Mesenteric fat pad (tissue), 1 donor: ENCODE measurements at regions not wholly inside any gene's neighbourhood (a gene's known extent, or its start where the extent isn't known, plus 50 kb on each side); places are given as distances from the start of the nearest gene placed in this dataset.
"Not testable (repeated sequence)": the region's sequence is repeated elsewhere in the genome, so short reads cannot be mapped to it uniquely, and the experiment has no call there.

Source experiments
- DNase-seq: peaks from one replicate; pipeline ENCODE4 v3.0.0-alpha.2; 2020; ENCODE audit warnings: low spot score
- donor health status: DM: yes; HTN: yes; CAD: no.

DNA sequence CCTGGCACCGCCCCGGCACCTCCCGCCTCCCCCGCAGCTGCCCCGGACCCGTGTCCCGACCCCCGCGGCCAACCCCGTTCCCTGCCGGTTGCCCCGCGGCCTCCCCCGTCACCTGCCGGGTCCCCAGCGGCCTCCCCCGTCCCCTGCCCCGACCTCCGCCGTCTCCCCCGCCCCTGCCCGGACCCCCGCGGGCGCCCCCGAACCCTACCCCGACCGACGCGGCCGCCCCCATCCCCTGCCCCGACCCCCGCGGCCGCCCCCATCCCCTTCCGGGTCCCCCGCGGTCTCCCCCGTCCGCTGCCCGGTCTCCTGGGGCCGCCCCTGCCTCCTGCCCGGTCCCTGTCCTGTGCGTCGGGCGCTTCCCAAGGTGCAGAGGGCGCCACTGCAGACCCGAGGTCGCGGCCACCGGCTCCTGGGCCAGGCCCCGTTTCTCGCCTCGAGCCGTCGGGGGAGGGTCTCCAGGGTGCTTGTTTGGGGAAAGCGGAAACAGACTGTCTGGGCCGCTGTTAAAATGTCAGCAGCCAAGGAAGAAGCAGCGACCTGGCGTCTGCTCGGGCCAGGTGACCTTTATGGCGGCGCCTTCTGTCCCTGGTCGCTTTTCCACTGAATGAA, 51.6 kb upstream of the APOD start:
- DNase-seq: not testable (repeated sequence)

DNA sequence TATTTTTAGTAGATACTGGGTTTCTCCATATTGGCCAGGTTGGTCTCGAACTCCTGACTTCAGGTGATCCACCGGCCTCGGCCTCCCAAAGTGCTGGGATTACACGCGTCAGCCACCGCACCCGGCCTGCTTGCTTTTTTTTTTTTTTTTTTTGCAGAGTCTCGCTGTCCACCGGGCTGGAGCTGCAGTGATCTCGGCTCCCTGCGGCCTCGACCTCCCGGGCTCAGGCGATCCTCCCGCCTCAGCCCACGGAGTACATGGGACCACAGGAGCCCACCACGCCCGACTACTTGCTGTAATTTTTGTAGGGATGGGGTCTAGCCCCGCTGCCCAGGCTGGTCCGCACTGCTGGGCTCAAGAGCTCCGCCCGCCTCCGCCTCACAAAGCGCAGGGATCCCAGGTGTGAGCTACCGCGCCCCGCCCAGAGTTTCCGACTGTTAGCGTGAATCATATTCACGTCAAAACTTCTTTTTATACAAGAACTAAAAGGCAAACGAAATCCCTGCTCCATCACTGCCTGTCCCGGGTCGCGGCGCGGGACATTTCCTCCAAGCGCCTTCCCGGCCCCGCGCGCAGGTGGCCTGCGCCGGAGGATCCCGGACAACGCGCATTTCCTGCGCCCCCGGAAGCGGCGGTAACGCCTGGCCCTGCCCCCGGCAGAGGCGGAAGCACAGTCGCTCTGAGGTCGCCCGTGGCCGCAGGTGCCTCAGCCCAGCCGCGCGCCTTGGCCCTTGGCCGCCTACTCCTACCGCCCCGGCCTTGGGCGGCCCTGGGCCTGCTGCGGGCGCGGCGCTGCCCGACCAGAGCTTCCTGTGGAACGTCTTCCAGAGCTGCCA, 50.9 kb upstream of the APOD start:
- DNase-seq: not testable (repeated sequence)
